ENCODE measurements at regions not wholly inside any gene's neighbourhood (a gene's known extent, or its start where the extent isn't known, plus 50 kb on each side); places are given as distances from the start of the nearest gene placed in this dataset.

DNA sequence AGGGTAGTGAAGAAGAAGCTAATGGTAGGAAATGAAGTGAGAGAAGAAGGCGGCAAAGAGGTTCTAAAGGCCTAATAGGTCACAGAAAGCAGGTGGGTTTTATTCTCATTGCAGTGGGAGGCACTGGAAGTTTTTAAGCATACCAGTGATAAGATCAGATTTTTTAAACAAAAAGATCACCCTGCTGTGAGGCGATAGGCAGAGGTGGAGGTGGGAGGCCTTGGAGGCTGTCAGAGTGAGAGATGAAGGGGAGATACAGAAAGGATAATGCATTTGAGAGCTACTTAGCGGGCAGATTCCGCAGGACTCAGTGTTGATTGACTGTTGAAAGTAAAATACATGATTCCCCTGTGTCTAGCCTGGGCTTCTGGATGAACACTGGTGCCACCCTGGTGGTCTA, 116.7 kb upstream of the FRY start:
- Histone ChIP-seq H3K4me3 (ENCODE audit: low read depth in 2 of 2, low read length in 1 of 2) (no peak overlapping the region), H3K79me2 (ENCODE audit: insufficient read depth) (no peaks in the 10 kb centered on the region), H3K9me2 (no peaks in the 10 kb centered on the region), H3K27me3 (ENCODE audit: insufficient read depth) (no peaks in the 10 kb centered on the region), H4K20me1 (ENCODE audit: insufficient read depth) (no peaks in the 10 kb centered on the region), H3K27ac (ENCODE audit: low read depth in 2 of 2, low read length in 1 of 2) (no peak overlapping the region), H3K4me2 (no peak overlapping the region), H2AFZ (ENCODE audit: low read depth) (no peak overlapping the region), H3K36me3 (replicated peaks in 1 of 2; ENCODE audit: control insufficient read depth in 1 of 2, insufficient read depth in 2 of 2, low read length in 1 of 2) (no peaks in the 10 kb centered on the region), H3F3A (replicated peaks; ENCODE audit: insufficient read depth) (no peaks in the 10 kb centered on the region), H3K9ac (no peak overlapping the region), H3K9me3 (no peaks in the 10 kb centered on the region), H3K4me1 (ENCODE audit: control insufficient read depth in 1 of 2, insufficient read depth in 2 of 2, low read depth in 1 of 2, low read length in 1 of 2) (peaks cover 0 to 14% of the 10 kb centered on the region in 2 experiments; a peak in 2 of 4 replicates)
- CTCF ChIA-PET, result interaction anchor here (0.7 to 1.2 kb wide), 3 partner anchors 16 to 679 kb away, joined by 3 to 4 read pairs (median 3); partner anchors contain the start of gene FRY
- no peak for DNase-seq
- TF ChIP-seq FOXJ3 (CRISPR knock-in tag; IDR thresholded peaks at IDR 0.05) (no peak), USF1 (IDR thresholded peaks at IDR 0.05; ENCODE audit: borderline replicate concordance, low read depth) (no peak), RCOR1 (IDR thresholded peaks at IDR 0.05; ENCODE audit: low read length) (no peak), MXI1 (IDR thresholded peaks at IDR 0.05; ENCODE audit: low read depth, low read length) (no peak)
- 86% methylated on average over 4 of the region's 4 CpGs for WGBS (ENCODE audit: low lambda C conversion rate)
- POLR2A ChIA-PET, result no interaction called here

GRCh38 chr13:31918707-31919106, 112.9 kb upstream of the FRY start:
- CTCF ChIA-PET, result interaction anchor here (4.4 kb wide), 1 partner anchor 9 kb away, joined by 39 read pairs; no protein-coding TSS in a partner anchor
- no peak overlapping the region for H3K9ac ChIP-seq
- no peaks in the 10 kb centered on the region for H4K20me1 ChIP-seq (ENCODE audit: insufficient read depth)
- H3K9me3 ChIP-seq, result no peaks in the 10 kb centered on the region
- H3K36me3 ChIP-seq (replicated peaks in 1 of 2; ENCODE audit: control insufficient read depth in 1 of 2, insufficient read depth in 2 of 2, low read length in 1 of 2), result no peaks in the 10 kb centered on the region
- DNase-seq, result no peak
- TF ChIP-seq NRF1 (IDR thresholded peaks at IDR 0.05; ENCODE audit: low read depth, low read length) (no peak), IRF3 (IDR thresholded peaks at IDR 0.05; ENCODE audit: low read depth, low read length) (no peak), RAD21 (IDR thresholded peaks at IDR 0.05; ENCODE audit: low read length) (no peak), ZBTB33 (IDR thresholded peaks at IDR 0.05; ENCODE audit: borderline replicate concordance, low read depth) (no peak), RCOR1 (IDR thresholded peaks at IDR 0.05; ENCODE audit: low read length) (no peak), TAF1 (IDR thresholded peaks at IDR 0.05; ENCODE audit: borderline replicate concordance, low read depth, low read length) (no peak), GATA2 (CRISPR knock-in tag; IDR thresholded peaks at IDR 0.05) (no peak), TEAD4 (IDR thresholded peaks at IDR 0.05; ENCODE audit: borderline replicate concordance, insufficient read depth) (no peak), SIN3A (IDR thresholded peaks at IDR 0.05; ENCODE audit: borderline replicate concordance, low read depth, low read length) (no peak), RFX5 (IDR thresholded peaks at IDR 0.05; ENCODE audit: low read length) (no peak), MEF2A (IDR thresholded peaks at IDR 0.05; ENCODE audit: borderline replicate concordance, low read depth) (no peak), JUND (IDR thresholded peaks at IDR 0.05) (no peak)
- TF ChIP-seq, protein P1, sequence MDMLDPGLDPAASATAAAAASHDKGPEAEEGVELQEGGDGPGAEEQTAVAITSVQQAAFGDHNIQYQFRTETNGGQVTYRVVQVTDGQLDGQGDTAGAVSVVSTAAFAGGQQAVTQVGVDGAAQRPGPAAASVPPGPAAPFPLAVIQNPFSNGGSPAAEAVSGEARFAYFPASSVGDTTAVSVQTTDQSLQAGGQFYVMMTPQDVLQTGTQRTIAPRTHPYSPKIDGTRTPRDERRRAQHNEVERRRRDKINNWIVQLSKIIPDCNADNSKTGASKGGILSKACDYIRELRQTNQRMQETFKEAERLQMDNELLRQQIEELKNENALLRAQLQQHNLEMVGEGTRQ (IDR thresholded peaks at IDR 0.05; ENCODE audit: borderline replicate concordance, low read depth, low read length), result no peak
- no peaks in the 10 kb centered on the region for H3F3A ChIP-seq (replicated peaks; ENCODE audit: insufficient read depth)
- H3K4me1 ChIP-seq (ENCODE audit: control insufficient read depth in 1 of 2, insufficient read depth in 2 of 2, low read depth in 1 of 2, low read length in 1 of 2), result no peaks in the 10 kb centered on the region; a peak in 1 of 4 replicates
- H3K27ac ChIP-seq (ENCODE audit: low read depth in 2 of 2, low read length in 1 of 2), result no peak overlapping the region
- no peak overlapping the region for H2AFZ ChIP-seq (ENCODE audit: low read depth)
- no peak overlapping the region for H3K4me2 ChIP-seq
- 65% methylated on average over 2 of the region's 2 CpGs for WGBS (ENCODE audit: low lambda C conversion rate)
- H3K4me3 ChIP-seq (ENCODE audit: low read depth in 2 of 2, low read length in 1 of 2), result no peak overlapping the region
- H3K79me2 ChIP-seq (ENCODE audit: insufficient read depth), result no peaks in the 10 kb centered on the region
- POLR2A ChIA-PET, result no interaction called here
- H3K9me2 ChIP-seq, result no peaks in the 10 kb centered on the region
- no peaks in the 10 kb centered on the region for H3K27me3 ChIP-seq (ENCODE audit: insufficient read depth)
